ENCODE measurements at regions not wholly inside any gene's neighbourhood (a gene's known extent, or its start where the extent isn't known, plus 50 kb on each side); places are given as distances from the start of the nearest gene placed in this dataset.
"Not testable (repeated sequence)": the region's sequence is repeated elsewhere in the genome, so short reads cannot be mapped to it uniquely, and the experiment has no call there.

DNA sequence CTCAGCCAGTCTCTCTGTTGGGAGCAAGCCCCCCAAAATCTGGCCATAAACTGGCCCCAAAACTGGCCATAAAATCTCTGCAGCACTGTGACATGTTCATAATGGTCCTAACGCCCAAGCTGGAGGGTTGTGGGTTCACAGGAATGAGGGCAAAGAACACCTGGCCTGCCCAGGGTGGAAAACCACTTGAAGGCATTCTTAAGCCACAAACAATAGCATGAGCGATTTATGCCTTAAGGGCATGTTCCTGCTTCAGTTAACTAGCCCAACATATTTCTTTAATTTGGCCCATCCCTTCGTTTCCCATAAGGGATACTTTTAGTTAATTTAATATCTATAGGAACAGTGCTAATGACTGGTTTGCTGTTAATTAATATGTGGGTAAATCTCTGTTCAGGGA, 205.8 kb downstream of the ALG10 start:
- DNase-seq, result not testable (repeated sequence)

DNA sequence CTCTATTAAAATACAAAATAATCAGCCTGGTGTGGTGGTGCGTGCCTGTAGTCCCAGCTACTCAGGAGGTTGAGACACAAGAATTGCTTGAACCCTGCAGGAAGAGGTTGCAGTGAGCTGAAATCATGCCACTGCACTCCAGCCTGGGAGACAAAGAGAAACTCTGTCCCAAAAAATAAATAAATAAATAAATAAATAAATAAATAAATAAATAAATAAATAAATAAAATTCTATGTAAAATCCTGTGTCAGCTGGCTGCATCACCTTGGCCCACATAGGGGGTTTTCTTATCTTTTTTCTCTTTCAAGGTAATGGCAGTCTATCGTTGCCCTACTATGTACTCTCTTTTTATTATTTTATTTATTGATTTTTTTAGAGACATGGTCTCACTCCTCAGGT, 206.7 kb downstream of the ALG10 start:
- not testable (repeated sequence) for DNase-seq

- no peak for DNase-seq
Measured at GRCh38 chr12:34233618-34234017, 211.3 kb downstream of the ALG10 start.

GRCh38 chr12:34236073-34236472, 213.8 kb downstream of the ALG10 start:
- no peak for DNase-seq

- no peak for DNase-seq
Measured at GRCh38 chr12:34244608-34245007, 222.3 kb downstream of the ALG10 start.

- no peak for DNase-seq
Measured at GRCh38 chr12:34249271-34249670, 227.0 kb downstream of the ALG10 start.

DNA sequence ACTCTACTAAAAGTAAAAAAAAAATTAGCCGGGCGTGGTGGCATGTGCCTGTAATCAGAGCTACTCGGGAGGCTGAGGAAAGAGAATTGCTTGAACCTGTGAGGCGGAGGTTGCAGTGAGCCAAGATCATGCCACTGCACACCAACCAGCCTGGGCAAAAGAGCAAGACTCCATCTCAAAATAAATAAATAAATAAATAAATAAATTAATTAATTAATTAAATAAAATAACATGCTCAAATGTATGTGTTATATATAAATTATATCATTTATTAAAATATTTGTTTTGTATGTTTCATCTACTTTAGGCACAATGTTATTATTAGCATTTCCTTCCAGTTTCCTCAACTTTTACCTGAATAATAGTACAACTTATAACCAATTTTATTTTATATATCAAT, 229.6 kb downstream of the ALG10 start:
- not testable (repeated sequence) for DNase-seq

DNA sequence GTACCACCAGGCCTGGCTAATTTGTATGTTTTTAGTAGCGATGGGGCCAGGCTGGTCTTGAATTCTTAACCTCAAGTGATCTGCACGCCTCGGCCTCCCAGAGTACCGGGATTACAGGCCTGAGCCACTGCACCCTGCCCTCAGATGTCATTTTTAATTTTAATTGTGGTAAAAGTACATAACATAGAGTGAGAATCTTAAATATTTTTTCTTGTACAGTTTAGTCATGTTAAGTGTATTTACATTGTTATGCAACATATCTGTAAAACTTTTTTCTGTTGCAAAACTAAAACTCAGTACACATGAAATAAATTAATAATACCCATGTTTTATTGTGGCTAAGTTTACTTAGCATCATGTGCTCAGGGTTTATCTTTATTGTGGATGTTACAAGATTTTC, 231.4 kb downstream of the ALG10 start:
- DNase-seq, result no peak

- DNase-seq, result no peak
Measured at GRCh38 chr12:34257093-34257492, 234.8 kb downstream of the ALG10 start.

GRCh38 chr12:34262140-34262539, 239.8 kb downstream of the ALG10 start:
- not testable (repeated sequence) for DNase-seq

GRCh38 chr12:34264110-34264509, 241.8 kb downstream of the ALG10 start:
- no peak for DNase-seq

DNA sequence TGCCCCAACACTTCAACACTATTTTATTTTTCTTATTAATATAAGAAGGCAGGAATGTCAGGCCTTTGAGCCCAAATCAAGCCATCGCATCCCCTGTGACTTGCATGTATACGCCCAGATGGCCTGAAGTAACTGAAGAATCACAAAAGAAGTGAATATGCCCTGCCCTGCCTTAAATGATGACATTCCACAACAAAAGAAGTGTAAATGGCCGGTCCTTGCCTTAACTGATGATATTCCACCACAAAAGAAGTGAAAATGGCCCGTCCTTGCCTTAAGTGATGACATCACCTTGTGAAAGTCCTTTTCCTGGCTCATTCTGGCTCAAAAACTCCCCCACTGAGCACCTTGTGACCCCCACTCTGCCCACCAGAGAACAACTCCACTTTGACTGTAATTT, 251.4 kb downstream of the ALG10 start:
- not testable (repeated sequence) for DNase-seq

DNA sequence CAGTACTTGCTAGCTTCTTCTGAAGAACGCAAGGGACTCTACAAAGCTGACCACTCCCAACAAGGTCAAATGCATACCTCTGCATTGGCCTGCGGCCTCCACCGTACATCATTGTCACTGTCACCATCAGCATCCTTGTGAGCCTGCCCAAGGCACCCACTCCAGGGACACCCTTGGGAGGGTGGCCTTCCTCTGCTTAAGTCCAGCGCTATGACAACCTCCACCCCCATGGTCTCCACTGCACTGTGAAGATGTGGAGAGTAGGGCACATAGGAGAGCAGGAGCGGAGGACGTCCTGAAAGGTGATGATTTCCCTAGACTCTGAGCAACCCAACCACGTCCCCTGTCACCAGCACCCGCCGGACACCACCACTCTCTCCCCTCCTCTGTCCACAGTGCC, 252.8 kb downstream of the ALG10 start:
- no peak for DNase-seq

GRCh38 chr12:34286483-34286882, 264.2 kb downstream of the ALG10 start:
- no peak for DNase-seq

GRCh38 chr12:34286934-34287333, 264.6 kb downstream of the ALG10 start:
- DNase-seq, result no peak

GRCh38 chr12:34287437-34287836, 265.1 kb downstream of the ALG10 start:
- no peak for DNase-seq

- DNase-seq, result no peak
Measured at GRCh38 chr12:34287986-34288962, 266.0 kb downstream of the ALG10 start.

DNA sequence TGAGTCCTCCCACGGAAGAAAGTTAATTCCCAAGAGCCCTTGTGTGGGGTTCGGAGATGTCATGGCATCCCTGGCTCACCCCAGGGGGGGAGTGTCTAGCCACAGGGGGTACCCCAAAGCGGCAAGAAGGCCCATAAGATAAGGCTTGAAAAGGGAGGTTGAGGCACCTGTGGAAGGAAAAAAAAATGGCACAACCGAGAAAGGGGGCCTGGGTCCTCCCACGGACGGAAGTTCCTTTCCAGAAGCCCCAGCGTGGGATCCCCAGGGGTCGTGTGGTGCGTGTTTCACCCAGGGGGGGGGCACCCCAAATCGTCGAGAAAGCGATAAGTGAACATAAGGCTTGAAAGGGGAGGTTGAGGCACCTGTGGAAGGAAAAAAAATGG, 266.7 kb downstream of the ALG10 start:
- no peak for DNase-seq

- DNase-seq, result no peak
Measured at GRCh38 chr12:34289431-34290380, 267.4 kb downstream of the ALG10 start.

GRCh38 chr12:34290381-34290995, 268.2 kb downstream of the ALG10 start:
- no peak for DNase-seq

DNA sequence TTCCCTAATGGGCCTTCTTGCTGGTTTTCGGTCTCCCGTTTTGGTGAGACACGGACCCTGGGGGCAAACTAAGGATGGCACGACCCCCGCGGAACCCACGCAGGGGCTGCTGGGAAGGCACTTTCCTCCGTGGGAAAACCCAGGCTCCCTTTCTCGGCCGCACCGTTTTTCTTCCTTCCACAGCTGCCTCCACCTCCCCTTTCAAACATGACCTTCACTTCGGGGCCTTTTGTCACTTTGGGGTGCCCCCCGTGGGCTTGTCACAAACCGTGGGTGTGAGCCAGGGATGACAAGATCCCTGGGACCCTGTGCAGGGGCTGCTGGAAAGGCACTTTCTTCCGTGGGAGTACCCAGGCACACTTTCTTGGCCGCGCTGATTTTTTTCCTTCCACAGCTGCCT, 268.7 kb downstream of the ALG10 start:
- DNase-seq, result no peak

DNA sequence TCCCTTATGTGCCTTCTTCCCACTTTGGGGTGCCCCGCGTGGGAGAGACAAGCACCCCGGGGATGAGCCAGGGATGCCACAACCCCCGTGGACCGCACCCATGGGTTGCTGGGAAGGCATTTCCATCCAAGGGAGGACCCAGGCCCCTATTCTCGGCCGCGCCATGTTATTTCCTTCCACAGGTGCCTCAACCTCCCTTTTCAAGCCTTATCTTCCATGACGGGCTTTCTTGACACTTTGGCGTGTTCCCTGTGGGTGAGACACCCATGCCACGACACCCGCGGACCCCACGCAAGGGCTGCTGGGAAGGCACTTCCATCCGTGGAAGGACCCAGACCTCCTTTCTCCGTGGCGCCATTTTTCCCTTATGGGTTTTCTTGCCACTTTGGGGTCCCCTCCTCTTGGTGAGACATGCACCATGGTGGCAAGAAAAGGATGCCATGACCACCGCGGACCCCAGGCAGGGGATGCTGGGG, 269.2 kb downstream of the ALG10 start:
- no peak for DNase-seq

All from NCI-H774 (cell line).